HG03175 (cell line): ENCODE measurements at regions not wholly inside any gene's neighbourhood (a gene's known extent, or its start where the extent isn't known, plus 50 kb on each side); places are given as distances from the start of the nearest gene placed in this dataset.

Experiments used
- ATAC-seq: cut with Tn5 transposase; IDR thresholded peaks from one replicate; pipeline ENCODE4 v1.9.1; 2021; ENCODE audit warnings: mild to moderate bottlenecking, moderate library complexity; ENCODE audit not compliant: unreplicated experiment

DNA sequence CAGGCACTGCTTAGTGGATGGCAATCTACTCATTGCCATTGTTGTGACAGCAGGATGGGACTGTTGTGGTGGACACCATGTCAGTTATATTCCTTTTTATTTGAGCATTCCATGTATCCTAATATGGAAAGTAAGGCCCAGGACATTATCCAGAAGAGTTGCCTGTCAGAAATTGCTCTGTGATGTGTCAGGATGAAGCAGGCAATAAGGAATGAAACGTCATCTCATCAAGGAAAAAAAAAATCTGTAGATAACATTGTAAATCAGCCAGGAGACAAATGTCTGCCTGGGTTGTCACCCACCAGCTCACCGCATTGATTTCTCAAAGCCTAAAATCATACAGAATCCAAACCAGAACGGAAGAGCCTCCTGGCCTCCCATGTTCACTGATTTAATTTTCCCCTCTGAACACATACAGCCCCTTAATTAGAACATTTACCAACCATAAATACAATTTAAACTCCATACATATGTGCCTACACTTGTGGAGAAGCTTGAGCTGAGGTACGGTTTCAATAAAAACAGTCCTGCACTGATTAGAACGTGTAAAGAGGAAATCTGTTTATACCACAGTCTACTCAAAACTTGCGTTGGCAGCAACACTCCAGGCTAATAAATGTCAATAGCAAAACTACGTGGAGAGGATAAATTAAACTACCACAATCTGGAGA lies 73.9 kb downstream of the FOXD1 start:
- no peak for ATAC-seq

DNA sequence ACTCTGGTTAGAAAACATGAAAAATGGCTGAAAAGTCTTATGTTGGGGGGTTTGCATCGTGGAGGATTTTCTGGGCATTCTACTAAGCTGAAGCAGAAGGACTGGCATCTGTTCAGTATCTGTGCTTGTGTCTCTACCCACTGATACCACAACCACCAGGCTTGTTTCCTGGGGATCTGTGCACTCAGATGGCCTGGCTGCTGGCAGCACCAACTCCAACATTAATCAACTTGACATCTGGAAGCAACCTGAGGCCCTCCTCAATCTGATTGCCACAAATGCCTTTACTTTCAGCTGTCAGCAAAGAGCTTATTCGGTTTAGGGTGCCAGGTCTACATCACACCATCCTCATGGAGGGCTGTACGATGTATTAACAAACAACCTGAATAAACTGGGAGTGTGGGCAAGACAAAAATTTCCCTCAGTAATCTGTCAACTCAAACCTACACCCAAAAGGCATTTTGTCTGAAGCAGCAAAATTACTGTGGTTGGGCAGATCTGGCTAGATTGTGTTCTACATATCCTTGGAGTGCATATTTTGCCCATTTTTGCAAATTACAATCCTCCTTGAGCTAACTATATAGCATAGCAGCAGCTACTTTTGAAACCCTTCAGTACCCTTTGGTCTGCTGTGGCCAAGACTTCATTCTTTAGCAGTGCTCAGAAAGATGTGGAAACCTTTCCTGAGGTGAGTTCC lies 74.6 kb downstream of the FOXD1 start:
- no peak for ATAC-seq

DNA sequence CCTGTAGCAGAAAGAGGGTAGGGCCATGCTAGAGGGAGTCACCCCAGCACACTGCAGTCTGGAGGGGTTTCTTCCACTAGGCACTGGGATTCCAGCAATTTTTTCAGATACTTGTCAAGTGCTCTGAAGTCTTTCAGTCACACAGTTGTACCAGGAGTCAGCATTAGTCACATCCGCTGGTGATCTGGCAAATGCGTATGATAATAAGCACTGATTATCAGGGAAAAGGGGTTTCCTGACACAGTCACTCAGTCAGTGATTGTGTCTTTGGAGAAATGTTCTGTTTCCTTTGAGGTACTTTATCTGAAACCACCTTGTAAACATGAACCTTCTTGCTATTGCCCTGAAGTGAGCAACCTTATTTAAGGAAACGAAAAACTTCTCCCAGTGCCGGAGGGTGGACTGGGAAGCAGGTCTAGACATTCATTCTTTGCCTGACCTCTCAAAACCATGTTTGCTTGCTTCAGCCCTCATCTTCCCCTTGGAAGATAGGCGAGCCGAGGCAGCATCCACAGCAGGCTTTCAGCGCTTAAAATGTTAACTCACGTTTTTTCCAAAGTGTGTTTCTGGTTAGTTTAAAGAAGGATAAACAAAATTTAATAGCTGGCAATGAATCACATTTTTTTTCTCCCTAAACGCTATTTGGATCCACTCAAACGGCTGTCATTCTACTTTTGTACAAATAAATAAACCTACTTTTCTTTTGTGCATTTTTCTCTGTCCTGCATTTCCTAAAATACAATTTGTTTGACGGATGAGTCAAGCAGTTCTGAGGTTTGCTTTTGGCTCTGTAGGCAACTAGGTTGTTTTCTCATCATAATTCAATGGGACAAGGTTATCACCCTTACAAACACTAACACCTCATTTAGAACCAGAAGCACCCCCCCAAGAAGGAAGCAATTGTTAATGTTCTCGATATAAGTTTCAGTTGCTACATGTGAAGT lies 77.7 kb downstream of the FOXD1 start:
- ATAC-seq, result no peak

GRCh38 chr5:73370095-73370494 lies 78.5 kb downstream of the FOXD1 start:
- ATAC-seq, result no peak

- no peak for ATAC-seq
Observed at GRCh38 chr5:73369278-73369677, 79.3 kb downstream of the FOXD1 start.

DNA sequence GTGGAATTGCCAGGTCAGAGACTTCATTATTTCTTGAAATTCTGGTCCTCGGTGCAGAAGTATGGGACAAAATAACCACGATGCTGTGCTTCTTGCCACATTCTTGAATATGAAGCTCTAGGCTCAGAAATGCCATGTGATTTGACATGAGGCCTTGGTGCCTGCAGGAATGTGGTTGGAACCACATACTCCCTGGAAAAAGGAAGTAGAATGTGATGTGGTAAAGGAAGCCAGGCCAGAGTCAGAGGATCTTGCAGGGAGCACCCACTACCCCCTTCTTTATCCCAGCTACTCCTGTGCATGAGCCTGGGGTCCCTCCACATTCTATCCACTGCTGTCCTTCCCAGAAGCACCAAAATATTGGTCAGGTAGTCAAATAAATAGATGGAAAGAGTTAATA lies 80.9 kb downstream of the FOXD1 start:
- ATAC-seq, result no peak

DNA sequence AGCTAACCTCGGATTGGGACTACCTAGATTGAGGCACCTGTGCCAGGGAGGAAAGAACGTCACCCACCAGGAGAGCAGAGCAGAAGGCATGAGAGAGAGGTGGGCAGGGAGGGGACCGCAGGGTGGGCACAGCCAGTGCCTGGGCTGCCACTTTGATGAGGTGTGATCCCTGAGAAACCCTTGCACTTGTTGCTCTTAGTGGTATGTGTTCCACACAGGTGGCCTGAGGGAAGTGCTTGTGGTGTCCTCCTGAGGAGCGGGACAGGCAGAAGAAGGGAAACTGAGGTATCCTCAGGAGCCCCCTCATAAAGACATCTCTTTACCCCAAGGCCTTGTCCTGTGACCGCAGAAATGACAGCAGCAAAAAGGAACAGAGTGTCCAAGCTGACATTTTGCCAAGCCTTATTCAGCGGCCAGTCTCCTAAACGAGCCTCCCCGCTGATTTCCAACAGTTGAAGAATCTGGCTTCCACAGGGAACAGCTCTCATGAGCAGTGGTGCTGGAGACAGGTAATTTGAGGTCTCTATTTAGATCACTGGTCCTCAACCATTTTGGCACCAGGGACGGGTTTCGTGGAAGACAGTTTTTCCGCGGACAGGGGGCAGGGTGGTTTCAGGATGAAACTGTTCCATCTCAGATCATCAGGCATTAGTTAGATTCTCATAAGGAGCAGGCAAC lies 82.4 kb downstream of the FOXD1 start:
- ATAC-seq, result no peak

- ATAC-seq, result no peak
Observed at GRCh38 chr5:73365301-73365853, 83.2 kb downstream of the FOXD1 start.

DNA sequence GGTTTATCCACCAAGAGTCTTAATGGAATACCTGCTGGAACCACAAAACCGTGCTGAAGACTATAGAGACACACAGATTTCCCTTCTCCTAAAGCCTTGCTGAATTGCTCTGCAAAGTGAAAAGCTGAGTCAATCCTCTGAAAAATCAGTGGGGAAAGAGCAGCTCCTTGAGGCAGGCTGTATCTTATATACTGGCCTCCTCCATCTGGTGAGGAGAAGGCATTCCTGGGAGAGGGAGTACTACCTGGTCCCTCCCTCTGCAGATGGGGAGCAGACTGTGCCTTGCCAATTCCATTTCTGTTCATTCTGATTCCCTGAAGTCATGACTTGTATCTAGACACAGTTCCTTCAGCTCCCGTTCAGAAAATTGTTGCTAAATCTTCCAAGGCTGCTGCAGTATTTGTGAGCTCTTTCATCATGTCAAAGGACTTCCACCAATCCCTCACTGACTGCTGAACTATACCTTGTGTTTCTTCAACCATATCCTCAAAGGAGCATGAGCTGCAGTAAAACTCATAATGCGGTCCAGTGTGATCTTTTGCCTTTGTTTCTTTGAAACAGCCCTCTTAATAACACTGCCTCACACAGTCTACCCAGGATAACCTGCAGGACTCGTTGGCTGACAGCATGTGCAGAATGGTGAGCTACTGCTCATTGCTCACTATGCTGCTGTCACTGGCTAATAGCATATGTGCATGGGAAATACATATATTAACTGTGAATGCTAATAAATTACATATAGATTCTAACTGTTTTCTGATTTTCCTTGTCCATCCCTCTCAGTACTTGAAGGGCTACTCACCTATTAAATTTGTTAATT lies 84.5 kb downstream of the FOXD1 start:
- ATAC-seq, result no peak

GRCh38 chr5:73359395-73359794 lies 89.2 kb downstream of the FOXD1 start:
- no peak for ATAC-seq

GRCh38 chr5:73358366-73358765 lies 90.2 kb downstream of the FOXD1 start:
- ATAC-seq, result no peak

- ATAC-seq, result no peak
Observed at GRCh38 chr5:73357576-73357975, 91.0 kb downstream of the FOXD1 start.

GRCh38 chr5:73355108-73355507 lies 93.5 kb downstream of the FOXD1 start:
- ATAC-seq, result no peak

DNA sequence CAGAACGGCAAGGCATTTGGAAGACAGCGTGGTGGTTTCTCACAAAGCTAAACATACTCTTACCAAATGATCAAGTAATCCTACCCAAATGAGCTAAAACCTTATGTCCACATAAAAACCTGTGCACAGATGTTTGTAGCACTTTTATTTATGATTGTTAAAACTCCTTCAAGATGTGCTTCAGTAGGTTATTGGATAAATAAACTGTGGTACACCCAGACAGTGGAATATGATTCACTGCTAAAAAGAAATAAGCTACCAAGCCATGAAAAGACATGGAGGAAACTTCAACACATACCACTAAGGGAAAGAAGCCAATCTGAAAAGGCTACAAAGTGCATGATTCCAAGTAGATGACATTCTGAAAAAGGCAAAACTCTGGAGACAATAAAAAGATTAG lies 94.2 kb downstream of the FOXD1 start:
- no peak for ATAC-seq

DNA sequence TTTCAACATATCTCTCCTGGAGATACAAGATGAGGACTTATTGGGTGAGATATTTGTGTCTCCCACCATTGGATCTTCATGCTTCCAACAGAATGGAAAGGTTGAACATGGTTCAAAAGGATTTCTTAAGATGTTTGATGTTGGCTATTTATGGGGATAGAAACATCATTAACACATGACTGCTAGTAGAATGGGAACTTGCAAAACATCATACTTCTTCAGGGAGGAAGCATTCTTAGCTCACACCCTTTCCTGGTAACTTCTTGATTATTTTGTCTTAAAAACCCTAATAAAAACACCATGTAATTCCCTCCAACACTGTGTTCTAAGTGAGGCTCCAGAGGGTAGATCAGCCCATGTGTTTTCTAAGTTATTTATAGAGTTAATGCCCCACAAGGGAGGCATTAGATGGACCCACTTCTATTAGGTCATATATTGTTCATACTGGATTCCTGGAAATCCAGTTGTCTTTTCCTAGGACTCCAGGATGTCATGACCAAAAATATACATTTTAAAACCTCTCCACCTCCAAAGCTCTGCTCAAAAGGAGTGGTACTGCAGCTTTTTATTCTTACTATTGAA lies 95.8 kb downstream of the FOXD1 start:
- no peak for ATAC-seq

DNA sequence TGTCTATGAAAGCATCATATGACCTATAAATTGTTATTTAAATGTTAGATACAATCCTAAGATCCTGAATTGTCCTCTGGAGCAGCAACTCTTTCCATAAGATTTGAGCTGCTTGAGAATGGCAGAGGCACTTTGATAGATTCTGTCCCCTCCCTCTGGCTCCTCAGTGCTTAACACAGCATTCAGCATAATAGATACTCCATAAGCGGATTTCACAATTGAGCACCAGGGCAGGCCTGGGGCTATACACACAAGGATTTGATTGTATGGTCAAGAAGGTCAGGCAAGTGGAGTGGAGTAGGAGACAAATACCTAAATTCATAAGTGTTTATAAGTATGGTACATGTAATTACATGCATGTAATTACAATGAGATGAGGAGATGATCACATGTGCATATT lies 96.3 kb downstream of the FOXD1 start:
- no peak for ATAC-seq

DNA sequence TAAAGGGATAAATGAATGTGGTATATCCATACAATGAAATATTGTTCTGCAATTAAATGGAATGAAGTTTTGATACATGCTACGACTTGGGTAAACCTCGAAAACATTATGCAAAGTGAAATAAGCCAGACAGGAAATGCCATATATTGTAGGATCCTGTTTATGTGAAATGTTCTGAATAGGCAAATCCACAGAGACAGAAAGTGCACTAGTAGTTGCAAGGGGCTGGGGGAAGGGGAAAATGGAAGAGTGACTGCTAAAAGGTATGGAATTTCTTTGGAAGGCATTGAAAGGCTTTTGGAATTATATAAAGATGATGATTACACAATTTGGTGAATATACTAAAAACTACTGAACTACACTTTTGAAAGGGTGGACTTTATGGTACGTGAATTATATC lies 97.0 kb downstream of the FOXD1 start:
- ATAC-seq, result no peak

DNA sequence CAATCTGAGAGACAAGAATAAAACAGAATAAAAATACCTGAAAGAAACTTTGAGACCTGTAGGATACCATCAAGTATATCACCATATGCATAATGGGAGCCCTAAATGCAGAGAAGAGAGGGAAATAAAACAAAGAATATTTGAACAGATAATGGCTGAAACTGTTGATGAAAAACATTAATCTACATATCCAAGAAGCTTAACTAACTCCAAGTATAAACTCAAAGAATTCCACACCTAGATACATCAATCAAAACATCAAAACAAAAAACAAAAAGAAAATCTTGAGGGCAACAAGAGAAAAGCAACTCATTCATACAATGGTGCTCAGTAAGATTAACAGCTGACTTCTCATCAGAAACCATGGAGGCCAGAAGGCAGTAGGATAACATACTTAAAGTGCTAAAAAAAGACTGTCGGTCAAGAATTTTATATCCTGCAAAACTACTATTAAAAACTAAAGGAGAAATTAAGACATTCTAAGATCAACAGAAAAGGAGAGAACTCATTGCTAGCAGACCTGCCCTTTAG lies 101.6 kb downstream of the FOXD1 start:
- ATAC-seq, result no peak

- no peak for ATAC-seq
Observed at GRCh38 chr5:73344835-73345234, 103.7 kb downstream of the FOXD1 start.
